GM11168 (cell line): ENCODE measurements at regions not wholly inside any gene's neighbourhood (a gene's known extent, or its start where the extent isn't known, plus 50 kb on each side); places are given as distances from the start of the nearest gene placed in this dataset.
"Not testable (repeated sequence)": the region's sequence is repeated elsewhere in the genome, so short reads cannot be mapped to it uniquely, and the experiment has no call there.

ENCODE experiments used
- in situ Hi-C: fragments of 300-500 bp; cut with MboI; formaldehyde crosslinking; loops from one replicate; pipeline ENCODE4 v1.12.0; 2022; ENCODE audit warnings: low sequenced_read_pairs; ENCODE audit not compliant: unreplicated experiment

GRCh38 chr2:172251231-172251630 lies 148.5 kb upstream of the DLX2 start:
- in situ Hi-C loops, result no loop called here

DNA sequence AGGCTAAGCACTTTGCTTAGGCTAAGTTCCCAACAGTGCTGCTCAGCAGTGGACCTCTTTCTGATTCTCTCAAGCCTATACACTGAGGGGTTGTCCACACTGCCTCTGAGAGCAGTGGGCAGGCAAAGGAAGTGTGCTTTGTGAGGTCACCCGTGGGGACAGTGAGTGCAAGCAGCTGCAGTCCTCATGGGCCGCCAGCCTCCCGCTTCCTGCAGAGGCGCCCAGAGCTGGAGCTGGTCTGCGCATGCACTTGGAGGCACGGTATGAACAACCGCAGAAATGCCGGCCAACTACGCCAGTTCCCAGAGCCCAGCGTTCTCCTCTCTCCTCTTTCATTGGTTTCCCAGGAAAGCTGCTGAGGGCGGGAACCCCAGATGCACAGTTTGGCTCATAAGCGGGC lies 149.5 kb upstream of the DLX2 start:
- in situ Hi-C loops, result no loop called here

DNA sequence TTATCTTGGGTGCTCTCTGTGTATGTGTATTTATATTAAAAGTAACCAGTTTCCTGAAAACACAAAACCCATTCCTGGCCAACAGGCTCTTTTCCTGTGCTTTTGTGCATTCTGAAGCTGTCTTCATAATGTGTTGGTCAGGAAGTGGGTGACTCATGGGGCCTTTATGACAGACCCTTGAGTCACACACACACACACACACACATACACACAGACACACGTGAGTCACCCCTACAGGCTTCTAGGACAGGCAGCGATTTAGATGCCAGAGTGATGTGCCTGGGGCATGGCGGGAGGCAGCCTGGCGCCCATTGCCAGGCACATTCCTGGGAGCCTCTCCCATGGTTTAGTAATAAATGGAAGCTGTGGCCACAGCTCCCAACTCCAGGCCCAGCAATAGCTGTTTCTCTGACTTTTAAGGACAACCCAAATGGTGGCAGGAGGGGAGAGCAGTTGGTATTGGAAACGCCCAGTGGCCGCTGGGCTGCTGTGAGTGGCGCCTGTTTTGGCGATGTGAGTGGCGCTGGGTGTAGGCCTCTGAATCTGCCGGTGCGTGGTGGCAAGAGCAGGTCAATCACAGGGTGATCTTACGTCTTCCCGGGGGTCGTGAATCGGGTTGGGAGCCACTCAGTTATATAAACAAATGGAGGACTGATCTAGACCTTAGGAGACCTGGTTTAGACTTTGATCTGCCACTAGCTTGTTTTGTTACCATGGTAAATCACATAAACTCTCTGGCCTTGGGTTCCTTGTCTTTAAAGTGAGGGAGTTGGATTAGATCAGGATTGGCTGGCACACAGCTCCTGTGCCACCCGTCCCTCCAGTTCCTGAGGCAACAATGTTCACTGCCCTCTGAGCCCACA lies 150.7 kb upstream of the DLX2 start:
- in situ Hi-C loops, result no loop called here

DNA sequence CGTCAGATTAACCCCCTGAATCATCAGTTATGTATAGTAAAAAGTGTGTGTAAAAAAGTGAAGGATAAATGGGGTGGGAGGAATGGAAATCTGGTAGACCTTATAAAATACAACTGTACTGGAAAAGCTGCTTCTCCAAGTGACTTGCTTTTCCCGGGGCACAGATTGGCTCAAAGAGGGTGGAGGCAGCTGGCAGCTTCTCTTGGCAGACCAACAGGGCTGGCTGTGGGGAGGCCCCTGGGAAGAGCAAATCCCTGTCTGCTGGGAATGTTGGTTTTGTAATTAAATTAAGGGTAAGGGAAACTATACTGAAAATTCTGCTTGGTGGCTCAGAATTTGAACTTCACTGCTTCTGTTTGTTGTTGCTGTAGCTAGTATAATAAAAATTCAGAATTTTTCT lies 154.2 kb upstream of the DLX2 start:
- in situ Hi-C loops, result no loop called here

DNA sequence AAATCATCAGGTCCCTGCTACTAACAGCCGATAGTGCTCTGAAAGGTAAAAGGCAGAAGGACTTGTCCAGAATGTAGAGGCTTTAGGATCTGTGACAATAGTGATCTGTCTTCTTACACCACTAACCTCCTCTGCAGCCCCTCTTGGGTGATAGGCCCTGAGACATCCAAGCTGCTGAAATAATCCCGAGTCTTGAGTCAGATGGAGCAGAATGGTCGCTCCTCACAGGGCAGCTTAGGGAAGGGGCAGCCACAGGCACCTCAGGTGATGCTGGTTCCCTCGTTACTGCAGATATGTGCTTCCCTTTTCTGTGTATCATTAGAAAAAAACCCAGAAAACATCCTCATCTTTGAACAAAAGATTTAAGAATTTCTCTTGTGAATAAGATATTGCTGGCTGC lies 157.1 kb upstream of the DLX2 start:
- in situ Hi-C loops, result no loop called here

- in situ Hi-C loops, result no loop called here
Observed at GRCh38 chr2:172260336-172260735, 157.6 kb upstream of the DLX2 start.

DNA sequence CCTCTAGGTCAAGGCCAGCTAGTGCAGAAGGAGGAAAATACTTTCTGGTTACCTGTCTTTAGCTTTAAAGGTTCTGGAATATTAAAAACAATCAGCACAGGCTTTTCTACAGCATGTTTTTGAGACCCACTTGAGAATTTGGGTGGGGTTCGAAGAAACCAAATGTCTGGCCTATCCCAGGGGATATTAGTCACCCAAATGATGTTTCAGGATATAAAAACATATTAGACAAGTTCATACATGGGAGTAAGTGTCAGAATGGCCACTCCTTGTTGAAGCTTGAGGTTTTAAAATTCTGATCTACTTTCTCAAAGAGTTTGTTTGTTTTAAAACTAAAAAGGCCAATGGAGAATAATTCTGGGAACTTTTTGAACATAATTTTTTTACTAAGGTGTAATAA lies 158.6 kb upstream of the DLX2 start:
- in situ Hi-C loops, result no loop called here

DNA sequence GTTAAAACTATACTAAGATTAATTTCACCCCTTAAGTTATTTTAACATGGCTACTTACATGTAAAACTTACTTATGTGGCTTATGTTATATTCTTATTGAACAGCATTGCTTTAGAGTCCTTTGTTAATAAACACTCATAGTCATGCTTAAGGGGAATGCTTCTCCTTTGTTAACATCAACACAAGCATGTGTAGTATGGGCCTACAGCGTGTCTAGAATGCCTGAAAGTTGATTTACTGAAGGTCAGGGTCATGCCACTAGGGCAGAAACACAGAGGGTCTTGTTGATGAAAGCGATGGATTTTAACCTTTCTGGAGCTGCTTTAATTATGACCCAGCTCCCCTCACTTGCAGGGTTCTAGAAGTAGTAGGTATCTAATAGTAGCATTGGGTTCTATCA lies 159.8 kb upstream of the DLX2 start:
- in situ Hi-C loops, result no loop called here

DNA sequence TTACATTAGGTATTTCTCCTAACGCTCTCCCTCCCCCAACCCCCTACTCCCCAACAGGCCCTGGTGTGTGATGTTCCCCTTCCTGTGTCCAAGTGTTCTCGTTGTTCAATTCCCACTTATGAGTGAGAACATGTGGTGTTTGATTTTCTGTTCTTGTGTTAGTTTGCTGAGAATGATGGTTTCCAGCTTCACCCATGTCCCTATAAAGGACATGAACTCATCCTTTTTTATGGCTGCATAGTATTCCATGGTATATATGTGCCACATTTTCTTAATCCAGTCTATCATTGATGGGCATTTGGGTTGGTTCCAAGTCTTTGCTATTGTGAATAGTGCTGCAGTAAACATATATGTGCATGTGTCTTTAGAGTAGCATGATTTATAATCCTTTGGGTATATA lies 162.1 kb upstream of the DLX2 start:
- in situ Hi-C loops, result not testable (repeated sequence)

DNA sequence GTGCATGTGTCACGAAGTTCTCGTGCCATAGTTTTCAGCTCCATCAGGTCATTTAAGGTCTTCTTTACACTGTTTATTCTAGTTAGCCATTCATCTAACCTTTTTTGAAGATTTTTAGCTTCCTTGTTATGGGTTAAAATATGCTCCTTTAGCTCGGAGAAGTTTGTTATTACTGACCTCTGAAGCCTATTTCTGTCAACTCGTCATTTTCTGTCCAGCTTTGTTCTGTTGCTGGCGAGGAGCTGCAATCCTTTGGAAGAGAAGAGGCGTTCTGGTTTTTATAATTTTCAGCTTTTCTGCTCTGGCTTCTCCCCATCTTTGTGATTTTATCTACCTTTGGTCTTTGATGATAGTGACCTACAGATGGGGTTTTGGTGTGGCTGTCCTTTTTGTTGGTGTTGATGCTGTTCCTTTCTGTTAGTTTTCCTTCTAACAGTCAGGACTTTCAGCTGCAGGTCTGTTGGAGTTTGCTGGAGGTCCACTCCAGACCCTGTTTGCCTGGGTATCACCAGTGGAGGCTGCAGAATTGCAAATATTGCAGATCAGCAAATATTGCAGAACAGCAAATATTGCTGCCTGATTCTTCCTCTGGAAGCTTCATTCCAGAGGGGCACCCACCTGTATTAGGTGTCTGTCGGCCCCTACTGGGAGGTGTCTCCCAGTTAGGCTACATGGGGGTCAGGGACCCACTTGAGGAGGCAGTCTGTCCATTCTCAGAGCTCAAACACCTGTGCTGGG lies 157.7 kb upstream of the ITGA6 start:
- in situ Hi-C loops, result not testable (repeated sequence)

DNA sequence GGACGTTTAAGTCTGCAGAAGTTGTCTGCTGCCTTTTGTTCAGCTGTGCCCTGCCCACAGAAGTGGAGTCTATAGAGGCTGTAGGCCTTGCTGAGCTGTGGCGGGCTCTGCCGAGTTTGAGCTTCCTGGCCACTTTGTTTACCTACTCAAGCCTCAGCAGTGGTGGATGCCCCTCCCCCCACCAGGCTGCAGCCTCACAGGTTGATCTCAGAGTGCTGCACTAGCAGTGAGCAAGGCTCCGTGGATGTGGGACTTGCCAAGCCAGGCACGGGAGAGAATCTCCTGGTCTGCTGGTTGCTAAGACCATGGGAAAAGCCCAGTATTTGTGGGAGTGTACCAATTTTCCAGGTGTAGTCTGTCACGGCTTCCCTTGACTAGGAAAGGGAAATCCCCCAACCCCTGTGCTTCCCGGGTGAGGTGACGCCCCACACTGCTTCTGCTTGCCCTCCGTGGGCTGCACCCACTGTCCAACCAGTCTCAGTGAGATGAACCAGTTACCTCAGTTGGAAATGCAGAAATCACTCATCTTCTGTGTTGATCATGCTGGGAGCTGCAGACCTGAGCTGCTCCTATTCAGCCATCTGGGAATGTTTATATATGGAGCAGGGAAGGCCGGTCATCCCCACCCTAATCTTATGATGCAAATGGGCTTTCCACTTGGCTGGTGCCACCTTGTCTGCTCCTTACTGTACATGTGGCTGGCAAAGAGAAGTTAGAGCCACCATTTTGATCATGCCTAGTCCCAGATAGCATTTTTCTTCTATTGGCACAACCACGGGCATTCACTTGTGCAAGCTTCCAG lies 156.9 kb upstream of the ITGA6 start:
- in situ Hi-C loops, result no loop called here

- in situ Hi-C loops, result no loop called here
Observed at GRCh38 chr2:172273910-172274571, 153.3 kb upstream of the ITGA6 start.

DNA sequence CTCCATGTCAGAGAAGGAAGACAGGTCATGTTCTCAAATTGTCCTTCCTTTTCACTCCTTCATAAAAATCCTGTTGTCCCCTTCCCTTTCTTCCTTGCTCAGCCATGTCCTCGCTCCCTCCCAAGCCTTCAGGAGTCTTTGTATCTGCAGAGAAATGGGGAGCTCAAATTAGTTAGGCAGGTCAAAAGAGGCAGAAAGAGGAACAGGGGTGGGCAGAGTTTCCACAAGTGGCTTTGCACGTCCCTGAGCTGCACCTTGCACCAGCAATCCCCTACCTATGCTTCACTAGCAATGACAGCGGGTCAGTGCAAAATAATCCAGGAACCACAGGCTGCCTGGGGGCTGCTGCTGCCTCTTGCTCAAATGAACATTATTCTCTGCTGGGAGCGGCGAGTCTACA lies 152.1 kb upstream of the ITGA6 start:
- in situ Hi-C loops, result no loop called here

- in situ Hi-C loops, result no loop called here
Observed at GRCh38 chr2:172276961-172277360, 150.4 kb upstream of the ITGA6 start.

DNA sequence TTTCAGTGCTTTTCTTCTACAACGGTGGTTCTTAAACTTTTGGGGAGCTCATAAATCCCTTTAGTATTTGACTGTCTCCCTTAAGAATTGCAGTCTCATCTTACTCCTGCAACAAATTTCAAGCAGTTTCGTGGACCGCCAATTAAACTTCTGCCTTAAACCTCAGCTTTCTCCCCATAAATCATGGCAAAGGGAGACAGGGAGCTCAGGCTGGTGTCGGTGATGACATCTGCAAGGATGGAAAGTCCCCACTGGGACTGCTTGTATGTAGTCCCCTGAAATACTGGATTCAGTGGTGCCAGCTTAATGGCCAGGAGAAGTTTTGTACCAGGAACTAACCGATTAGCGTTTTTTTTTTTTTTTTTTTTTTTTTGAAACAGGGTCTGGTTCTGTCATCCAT lies 148.7 kb upstream of the ITGA6 start:
- in situ Hi-C loops, result no loop called here

- in situ Hi-C loops, result no loop called here
Observed at GRCh38 chr2:172279214-172279613, 148.2 kb upstream of the ITGA6 start.

DNA sequence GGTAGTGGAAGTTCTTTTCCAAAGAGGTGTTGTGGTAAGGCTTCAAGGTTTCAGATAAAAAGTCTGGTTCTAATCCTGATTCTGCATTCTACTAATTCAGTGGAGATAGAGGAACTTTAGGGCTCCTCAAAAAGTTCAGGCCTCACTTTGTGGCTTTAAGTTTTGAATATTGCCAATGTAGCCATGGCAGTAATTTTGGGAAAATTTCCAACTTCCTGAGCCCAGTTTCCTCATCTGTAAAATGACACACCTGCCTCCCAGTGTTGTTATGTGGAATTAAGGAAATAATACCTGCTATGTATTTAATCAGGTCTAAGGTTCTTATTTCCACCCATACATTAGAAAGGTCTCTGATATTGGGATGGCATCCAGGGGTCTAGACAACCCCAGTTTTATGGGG lies 147.6 kb upstream of the ITGA6 start:
- in situ Hi-C loops, result no loop called here

- in situ Hi-C loops, result no loop called here
Observed at GRCh38 chr2:172280571-172281361, 146.6 kb upstream of the ITGA6 start.

- in situ Hi-C loops, result no loop called here
Observed at GRCh38 chr2:172281648-172282570, 145.5 kb upstream of the ITGA6 start.
